A549 (cell line): ENCODE measurements at regions not wholly inside any gene's neighbourhood (a gene's known extent, or its start where the extent isn't known, plus 50 kb on each side); places are given as distances from the start of the nearest gene placed in this dataset.

Experiments used
- BHLHE40 ChIP-seq: IDR thresholded peaks from 2 replicates; pipeline ENCODE4 v1.6.1; 2012; ENCODE audit warnings: low read depth, low read length, inconsistent platforms
- CHD2 ChIP-seq: fragments of 150-350 bp; IDR thresholded peaks from 2 replicates; pipeline ENCODE4 v1.6.1; 2014; ENCODE audit warnings: low read length; ENCODE audit not compliant: partially characterized antibody
- CTCF ChIP-seq: fragments of >200 bp; sonication (Bioruptor Twin); formaldehyde crosslinking; IDR thresholded peaks from 3 replicates; pipeline ENCODE4 v1.5.1; 2016
- EP300 ChIP-seq, 2 experiments: fragments of >200 bp; sonication (Bioruptor Twin); formaldehyde crosslinking; IDR thresholded peaks; 2 replicates in 1 of 2; 3 replicates in 1 of 2; pipeline ENCODE4 v1.6.1; 2016 to 2017
- FOSB ChIP-seq: fragments of 250-450 bp; sonication (Bioruptor Pico); IDR thresholded peaks from 2 replicates; pipeline ENCODE4 v1.5.0; 2020; ENCODE audit warnings: mild to moderate bottlenecking, moderate library complexity
- HOXA7 ChIP-seq: fragments of 250-450 bp; sonication (Bioruptor Pico); IDR thresholded peaks from 2 replicates; pipeline ENCODE4 v1.5.0; 2020; ENCODE audit warnings: mild to moderate bottlenecking, moderate library complexity
- HOXB5 ChIP-seq: fragments of 250-450 bp; sonication (Bioruptor Pico); IDR thresholded peaks from 2 replicates; pipeline ENCODE4 v1.5.0; 2020; ENCODE audit warnings: mild to moderate bottlenecking, moderate library complexity
- NPAS2 ChIP-seq: fragments of 250-450 bp; sonication (Bioruptor Pico); IDR thresholded peaks from 2 replicates; pipeline ENCODE4 v1.8.0; 2022; ENCODE audit warnings: mild to moderate bottlenecking, moderate library complexity, borderline replicate concordance
- POLR2AphosphoS2 ChIP-seq: conservative IDR thresholded peaks from 2 replicates; pipeline ENCODE4 v1.6.1; 2012; ENCODE audit warnings: low read length, improper control_type of control experiment, inconsistent platforms
- REST ChIP-seq: fragments of 200-600 bp; sonication (generic); IDR thresholded peaks from 2 replicates; pipeline ENCODE4 v1.6.1; 2016; ENCODE audit warnings: antibody characterized with exemption, mild to moderate bottlenecking, moderate library complexity
- RFX5 ChIP-seq: fragments of 450-650 bp; IDR thresholded peaks from 2 replicates; pipeline ENCODE4 v1.7.1; 2014; ENCODE audit warnings: antibody characterized with exemption, mild to moderate bottlenecking, moderate library complexity
- TFCP2L1 ChIP-seq: fragments of 250-450 bp; sonication (Bioruptor Pico); IDR thresholded peaks from 2 replicates; pipeline ENCODE4 v1.5.0; 2021; ENCODE audit warnings: mild to moderate bottlenecking
- TF ChIP-seq, protein P1 (sequence below): IDR thresholded peaks from 2 replicates; pipeline ENCODE4 v1.6.1; 2012; ENCODE audit warnings: low read depth, borderline replicate concordance

DNA sequence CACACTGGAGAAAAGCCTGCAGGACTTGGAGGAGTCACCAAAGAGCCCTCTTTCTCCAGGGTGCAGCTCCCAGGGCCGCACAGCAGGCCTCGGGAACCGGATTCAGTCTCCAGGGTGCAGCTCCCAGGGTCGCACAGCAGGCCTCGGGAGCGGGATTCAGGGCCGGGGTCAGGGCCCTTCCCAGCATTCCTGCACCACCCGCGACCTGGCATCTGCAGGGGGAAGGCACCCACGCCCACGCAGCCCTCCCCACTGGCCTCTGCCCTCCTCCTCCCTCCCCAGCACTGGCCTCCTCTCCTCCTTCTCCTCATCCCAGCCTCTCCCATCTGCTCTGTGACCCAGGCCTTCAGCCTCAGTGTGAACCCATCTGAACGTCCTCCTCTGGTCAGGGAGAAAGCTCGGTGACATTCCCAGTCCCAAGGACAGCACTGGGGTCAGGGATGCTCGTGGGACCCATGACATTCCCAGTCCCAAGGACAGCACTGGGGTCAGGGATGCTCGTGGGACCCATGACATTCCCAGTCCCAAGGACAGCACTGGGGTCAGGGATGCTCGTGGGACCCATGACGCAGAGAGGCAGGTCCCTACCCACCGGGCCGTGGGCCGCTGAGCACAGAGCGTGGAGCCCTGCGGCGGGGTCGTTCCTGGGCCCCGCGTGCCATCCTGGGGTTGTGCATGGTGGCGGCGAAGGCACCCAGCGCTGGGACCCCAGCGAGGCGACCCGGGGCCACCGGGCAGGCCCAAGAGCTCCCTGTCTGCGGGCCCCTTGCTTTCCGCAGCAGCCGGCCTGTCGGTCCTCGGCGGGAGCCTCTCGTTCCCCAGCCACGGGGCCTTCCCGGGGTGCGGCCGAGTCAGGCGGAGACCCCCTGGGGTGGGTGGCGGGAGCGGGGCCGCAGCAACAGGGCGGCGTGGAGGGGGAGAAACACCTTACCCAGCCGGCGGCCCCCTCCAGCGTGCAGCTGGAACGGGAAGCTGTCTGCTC, 550.2 kb upstream of the SALL3 start:
- TF ChIP-seq CTCF, result no peak
- TF ChIP-seq RFX5, result no peak
- TF ChIP-seq TFCP2L1 (CRISPR knock-in tag), result no peak
- no peak for TF ChIP-seq HOXA7 (CRISPR knock-in tag)
- no peak for TF ChIP-seq BHLHE40
- TF ChIP-seq, protein P1, sequence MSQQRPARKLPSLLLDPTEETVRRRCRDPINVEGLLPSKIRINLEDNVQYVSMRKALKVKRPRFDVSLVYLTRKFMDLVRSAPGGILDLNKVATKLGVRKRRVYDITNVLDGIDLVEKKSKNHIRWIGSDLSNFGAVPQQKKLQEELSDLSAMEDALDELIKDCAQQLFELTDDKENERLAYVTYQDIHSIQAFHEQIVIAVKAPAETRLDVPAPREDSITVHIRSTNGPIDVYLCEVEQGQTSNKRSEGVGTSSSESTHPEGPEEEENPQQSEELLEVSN, result no peak
- TF ChIP-seq NPAS2 (CRISPR knock-in tag), result no peak
- TF ChIP-seq HOXB5, result no peak
- TF ChIP-seq FOSB (CRISPR knock-in tag), result no peak
- no peak for TF ChIP-seq EP300 (IDR thresholded peaks at IDR 0.05)
- no peak for TF ChIP-seq CHD2
- TF ChIP-seq POLR2AphosphoS2, result no peak
- TF ChIP-seq REST, result no peak
